ENCODE measurements at regions not wholly inside any gene's neighbourhood (a gene's known extent, or its start where the extent isn't known, plus 50 kb on each side); places are given as distances from the start of the nearest gene placed in this dataset.

DNA sequence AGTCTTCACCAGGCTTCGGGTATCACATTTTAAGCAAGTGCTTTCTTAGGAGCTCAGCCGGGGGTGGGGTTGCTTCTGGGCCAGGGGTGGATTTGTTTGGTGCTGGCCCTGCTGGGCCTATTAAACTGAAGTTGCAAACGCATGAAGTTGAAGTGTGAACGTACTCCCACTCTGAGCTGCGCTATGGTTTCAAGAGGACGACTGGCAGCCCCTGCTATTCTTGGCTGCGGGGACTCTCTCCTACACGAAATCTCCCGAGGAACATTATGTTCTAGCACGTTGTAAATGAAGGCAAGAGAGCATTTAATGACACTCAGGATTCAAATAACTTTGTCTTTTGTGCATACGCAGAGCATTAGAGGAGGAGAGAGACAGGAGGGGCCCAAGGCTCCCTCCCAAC lies 401.3 kb upstream of the BOD1L1 start:
- TF ChIP-seq, protein P1, sequence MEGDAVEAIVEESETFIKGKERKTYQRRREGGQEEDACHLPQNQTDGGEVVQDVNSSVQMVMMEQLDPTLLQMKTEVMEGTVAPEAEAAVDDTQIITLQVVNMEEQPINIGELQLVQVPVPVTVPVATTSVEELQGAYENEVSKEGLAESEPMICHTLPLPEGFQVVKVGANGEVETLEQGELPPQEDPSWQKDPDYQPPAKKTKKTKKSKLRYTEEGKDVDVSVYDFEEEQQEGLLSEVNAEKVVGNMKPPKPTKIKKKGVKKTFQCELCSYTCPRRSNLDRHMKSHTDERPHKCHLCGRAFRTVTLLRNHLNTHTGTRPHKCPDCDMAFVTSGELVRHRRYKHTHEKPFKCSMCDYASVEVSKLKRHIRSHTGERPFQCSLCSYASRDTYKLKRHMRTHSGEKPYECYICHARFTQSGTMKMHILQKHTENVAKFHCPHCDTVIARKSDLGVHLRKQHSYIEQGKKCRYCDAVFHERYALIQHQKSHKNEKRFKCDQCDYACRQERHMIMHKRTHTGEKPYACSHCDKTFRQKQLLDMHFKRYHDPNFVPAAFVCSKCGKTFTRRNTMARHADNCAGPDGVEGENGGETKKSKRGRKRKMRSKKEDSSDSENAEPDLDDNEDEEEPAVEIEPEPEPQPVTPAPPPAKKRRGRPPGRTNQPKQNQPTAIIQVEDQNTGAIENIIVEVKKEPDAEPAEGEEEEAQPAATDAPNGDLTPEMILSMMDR (IDR thresholded peaks at IDR 0.05; ENCODE audit: insufficient read depth, low read depth, low read length, missing control alignments) = no peak

DNA sequence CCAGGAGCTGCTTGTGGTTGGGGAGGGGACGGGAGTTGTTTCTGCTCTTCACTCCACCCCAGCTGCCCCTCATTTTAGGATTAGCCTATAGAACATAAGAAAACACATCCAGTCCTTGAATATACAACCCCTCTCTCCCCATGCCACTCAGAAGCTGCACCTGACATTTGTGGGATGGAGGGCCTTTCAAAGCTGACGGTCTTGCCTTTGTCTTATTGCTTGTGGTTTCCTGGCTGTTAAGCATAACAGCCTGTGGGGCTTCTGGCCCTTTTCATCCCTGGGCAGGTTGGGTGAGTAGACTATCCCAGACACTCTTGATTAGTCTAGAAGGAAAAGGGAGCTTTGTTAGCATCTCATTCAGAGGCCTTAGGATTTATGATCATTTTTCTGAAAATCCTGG lies 407.6 kb upstream of the BOD1L1 start:
- TF ChIP-seq, protein P1 (IDR thresholded peaks at IDR 0.05; ENCODE audit: insufficient read depth, low read depth, low read length, missing control alignments) = no peak
- DNase-seq (ENCODE audit: low read depth) = no peak
- no peak overlapping the region for H3K4me3 ChIP-seq (ENCODE audit: low read depth, low read length)

More for the DNA sequence above, 401.3 kb upstream of the BOD1L1 start:
- DNase-seq (ENCODE audit: low read depth) = no peak
- no peak overlapping the region for H3K4me3 ChIP-seq (ENCODE audit: low read depth, low read length)

- DNase-seq (ENCODE audit: low read depth) = no peak
- TF ChIP-seq, protein P1 (IDR thresholded peaks at IDR 0.05; ENCODE audit: insufficient read depth, low read depth, low read length, missing control alignments) = no peak
- H3K4me3 ChIP-seq (ENCODE audit: low read depth, low read length) = no peak overlapping the region
These were observed 415.7 kb upstream of the BOD1L1 start for GRCh38 chr4:14043203-14043602.

DNA sequence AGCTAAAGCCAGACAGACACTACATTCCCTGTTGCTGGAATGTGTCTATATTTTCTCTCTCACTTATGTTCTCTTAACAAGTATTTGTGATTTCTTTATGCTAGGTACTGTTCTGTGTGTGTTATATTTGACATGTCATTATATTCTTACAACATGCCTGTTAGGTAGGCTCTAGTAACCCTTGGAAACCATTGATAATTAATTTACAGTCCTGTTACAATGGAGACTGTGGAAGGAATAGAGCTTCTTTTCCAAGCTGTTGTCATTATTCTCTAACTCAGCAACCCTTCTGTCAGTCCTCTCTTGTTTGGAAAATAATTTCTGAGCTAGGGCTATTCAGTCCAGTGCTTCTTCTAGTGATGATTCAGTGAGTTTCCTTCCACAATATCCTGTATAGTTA lies 419.1 kb upstream of the BOD1L1 start:
- no peak for DNase-seq (ENCODE audit: low read depth)
- no peak overlapping the region for H3K4me3 ChIP-seq (ENCODE audit: low read depth, low read length)
- TF ChIP-seq, protein P1 (IDR thresholded peaks at IDR 0.05; ENCODE audit: insufficient read depth, low read depth, low read length, missing control alignments) = no peak

- TF ChIP-seq, protein P1 (IDR thresholded peaks at IDR 0.05; ENCODE audit: insufficient read depth, low read depth, low read length, missing control alignments) = no peak
- no peak overlapping the region for H3K4me3 ChIP-seq (ENCODE audit: low read depth, low read length)
- DNase-seq (ENCODE audit: low read depth) = no peak
These were observed 420.3 kb upstream of the BOD1L1 start for GRCh38 chr4:14047840-14048239.

GRCh38 chr4:14049946-14050345 lies 422.4 kb upstream of the BOD1L1 start:
- TF ChIP-seq, protein P1 (IDR thresholded peaks at IDR 0.05; ENCODE audit: insufficient read depth, low read depth, low read length, missing control alignments) = no peak
- no peak for DNase-seq (ENCODE audit: low read depth)
- H3K4me3 ChIP-seq (ENCODE audit: low read depth, low read length) = no peak overlapping the region

DNA sequence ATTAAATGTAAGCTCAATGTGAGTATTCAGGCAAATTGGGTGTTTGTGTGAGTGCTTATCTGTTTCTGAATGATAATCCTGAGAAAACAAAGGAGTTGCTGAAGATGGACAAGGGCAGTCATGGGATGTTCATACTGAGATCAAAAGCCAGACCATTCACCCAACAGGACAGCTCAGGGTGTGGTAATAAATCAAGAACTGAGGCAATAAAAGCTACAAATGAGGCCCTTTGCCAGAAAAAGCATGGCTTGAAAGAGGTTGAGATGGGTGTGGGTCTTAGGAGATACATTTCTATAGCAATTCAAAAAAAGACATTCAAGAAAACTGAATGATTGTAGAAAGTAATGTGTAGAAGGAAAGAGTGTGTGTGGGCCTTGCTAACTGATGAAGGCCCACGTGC lies 425.8 kb upstream of the BOD1L1 start:
- no peak overlapping the region for H3K4me3 ChIP-seq (ENCODE audit: low read depth, low read length)
- DNase-seq (ENCODE audit: low read depth) = no peak
- TF ChIP-seq, protein P1 (IDR thresholded peaks at IDR 0.05; ENCODE audit: insufficient read depth, low read depth, low read length, missing control alignments) = no peak

Measured in GM12865 (cell line).